ENCODE measurements at regions not wholly inside any gene's neighbourhood (a gene's known extent, or its start where the extent isn't known, plus 50 kb on each side); places are given as distances from the start of the nearest gene placed in this dataset.

GRCh38 chr9:131794393-131794792, 54.5 kb upstream of the RAPGEF1 start:
- no peak for TF ChIP-seq CTCF (conservative IDR thresholded peaks at IDR 0.05 in 1 of 2, IDR thresholded peaks at IDR 0.05 in 1 of 2; ENCODE audit: extremely low read depth in 1 of 2, insufficient read depth in 1 of 2, low read depth in 1 of 2, low read length in 2 of 2)
- TF ChIP-seq EZH2 (IDR thresholded peaks at IDR 0.05; ENCODE audit: borderline replicate concordance, low read length): no peak
